Tibial nerve (tissue), 3 donors: ENCODE measurements at regions not wholly inside any gene's neighbourhood (a gene's known extent, or its start where the extent isn't known, plus 50 kb on each side); places are given as distances from the start of the nearest gene placed in this dataset.

Experiments
- EP300 ChIP-seq, 2 donors: sonication (generic); formaldehyde crosslinking; IDR thresholded peaks; one replicate each; pipeline ENCODE4 v1.6.1; 2017; ENCODE audit warnings: antibody characterized with exemption in 2 of 2, mild to moderate bottlenecking in 1 of 2
- POLR2A ChIP-seq, 2 donors: fragments of 450-650 bp; IDR thresholded peaks; one replicate each; pipeline ENCODE4 v1.6.1; 2017; ENCODE audit warnings: antibody characterized with exemption in 2 of 2, mild to moderate bottlenecking in 2 of 2, moderate library complexity in 2 of 2

DNA sequence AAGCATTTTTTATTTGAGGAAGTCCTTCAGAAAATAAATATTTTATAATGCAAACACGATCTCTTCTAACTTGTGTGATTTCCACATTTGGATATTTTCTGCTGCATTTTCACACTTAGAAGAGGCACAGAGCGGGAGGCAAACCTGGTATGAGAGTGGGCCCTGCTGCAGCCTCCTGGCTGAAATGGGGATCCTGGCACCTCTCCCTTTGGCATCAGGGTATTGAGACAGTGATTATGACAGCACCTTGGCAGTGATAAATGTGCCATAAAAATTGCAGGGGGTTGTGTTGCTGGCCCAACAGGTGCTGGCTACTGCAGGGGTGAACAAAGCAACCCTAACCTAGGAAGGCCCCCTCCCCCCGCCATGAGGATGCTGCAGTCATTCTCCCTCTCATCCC, 128.6 kb downstream of the TSN start:
- TF ChIP-seq POLR2A (IDR thresholded peaks at IDR 0.05) (no peak), EP300 (IDR thresholded peaks at IDR 0.05) (no peak)
